HG03469 (cell line): ENCODE measurements at regions not wholly inside any gene's neighbourhood (a gene's known extent, or its start where the extent isn't known, plus 50 kb on each side); places are given as distances from the start of the nearest gene placed in this dataset.
"Not testable (repeated sequence)": the region's sequence is repeated elsewhere in the genome, so short reads cannot be mapped to it uniquely, and the experiment has no call there.

Source experiments
- ATAC-seq: cut with Tn5 transposase; IDR thresholded peaks from one replicate; pipeline ENCODE4 v1.9.1; 2021; ENCODE audit warnings: mild to moderate bottlenecking, moderate library complexity, moderate number of reproducible peaks; ENCODE audit not compliant: unreplicated experiment

DNA sequence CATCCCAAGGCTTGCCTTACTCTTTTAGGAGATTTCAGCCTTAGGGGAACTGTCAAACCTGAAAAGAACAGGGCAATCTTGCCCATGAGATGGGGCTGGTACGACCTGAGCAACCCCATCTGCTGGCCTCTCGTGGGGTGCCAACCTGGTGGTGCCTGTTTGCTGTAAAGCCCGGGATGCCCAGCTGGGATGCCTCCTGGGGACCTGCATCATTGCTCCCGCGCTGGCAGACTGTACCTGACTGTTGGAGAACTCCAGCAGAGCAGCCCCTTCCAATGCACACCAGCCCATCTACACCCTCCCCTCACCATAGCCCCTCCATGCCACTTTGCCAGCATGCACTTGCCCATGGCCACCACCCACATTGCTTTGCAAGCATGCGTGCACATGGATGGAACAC is 335.7 kb downstream of the RPS29 start:
- ATAC-seq: no peak

- no peak for ATAC-seq
Measured at GRCh38 chr14:49250109-49250508, 336.1 kb downstream of the RPS29 start.

- peak; percentile 38 for ATAC-seq
Measured at GRCh38 chr14:49249022-49249421, 337.2 kb downstream of the RPS29 start.

DNA sequence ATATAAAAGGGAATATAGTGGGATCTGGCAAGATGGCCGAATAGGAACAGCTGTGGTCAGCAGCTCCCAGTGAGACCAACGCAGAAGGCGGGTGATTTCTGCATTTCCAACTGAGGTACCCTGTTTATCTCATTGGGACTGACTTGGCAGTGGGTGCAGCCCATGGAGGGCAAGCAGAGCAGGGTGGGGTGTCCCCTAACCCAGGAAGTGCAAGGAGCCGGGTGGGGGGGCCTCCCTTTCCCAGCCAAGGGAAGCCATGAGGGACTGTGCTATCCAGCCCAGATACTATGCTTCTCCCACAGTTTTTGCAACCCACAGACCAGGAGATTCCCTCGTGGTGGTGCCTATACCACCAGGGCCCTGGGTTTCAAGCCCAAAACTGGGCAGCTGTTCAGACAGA is 342.4 kb downstream of the RPS29 start:
- ATAC-seq: not testable (repeated sequence)

DNA sequence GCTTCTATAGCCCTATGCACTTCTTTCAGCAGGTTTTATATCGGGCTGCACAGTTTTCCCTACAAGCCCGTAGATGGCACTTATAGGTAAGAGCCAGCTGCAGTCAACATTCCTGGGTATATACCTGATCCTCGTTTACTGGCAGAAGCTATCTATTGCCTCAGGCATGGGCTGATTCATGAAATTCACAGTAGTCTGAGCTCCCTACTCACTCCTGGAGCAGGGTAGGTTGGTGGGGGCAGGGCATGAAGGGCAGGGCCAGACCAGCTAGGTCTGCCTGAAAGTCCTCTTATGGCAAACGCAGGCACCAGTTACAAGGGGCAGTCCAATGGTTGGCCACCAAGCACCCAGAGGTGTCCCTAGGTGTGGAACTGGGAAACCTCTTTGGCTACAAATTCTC is 345.8 kb downstream of the RPS29 start:
- no peak for ATAC-seq

DNA sequence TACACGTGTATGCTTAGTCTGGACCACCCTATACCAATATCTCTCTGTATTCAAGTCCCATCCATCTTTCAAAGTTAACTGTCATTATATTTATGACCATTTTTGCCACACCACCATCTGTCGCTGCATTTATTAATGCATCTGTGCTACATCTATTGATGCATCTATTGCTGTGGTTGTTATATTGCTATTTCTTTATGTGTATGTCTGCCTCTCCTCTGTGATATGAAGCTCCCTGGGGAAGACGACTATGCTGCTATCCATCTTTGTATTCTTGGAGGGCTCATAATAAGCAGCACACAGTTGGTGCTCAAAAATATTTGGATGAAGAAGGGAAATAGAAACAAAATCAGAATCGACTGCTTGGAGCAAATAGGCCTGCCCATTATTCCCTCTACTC is 357.6 kb downstream of the RPS29 start:
- no peak for ATAC-seq

- no peak for ATAC-seq
Measured at GRCh38 chr14:49221316-49221715, 364.9 kb downstream of the RPS29 start.

GRCh38 chr14:49220492-49220891 is 365.7 kb downstream of the RPS29 start:
- ATAC-seq: no peak

DNA sequence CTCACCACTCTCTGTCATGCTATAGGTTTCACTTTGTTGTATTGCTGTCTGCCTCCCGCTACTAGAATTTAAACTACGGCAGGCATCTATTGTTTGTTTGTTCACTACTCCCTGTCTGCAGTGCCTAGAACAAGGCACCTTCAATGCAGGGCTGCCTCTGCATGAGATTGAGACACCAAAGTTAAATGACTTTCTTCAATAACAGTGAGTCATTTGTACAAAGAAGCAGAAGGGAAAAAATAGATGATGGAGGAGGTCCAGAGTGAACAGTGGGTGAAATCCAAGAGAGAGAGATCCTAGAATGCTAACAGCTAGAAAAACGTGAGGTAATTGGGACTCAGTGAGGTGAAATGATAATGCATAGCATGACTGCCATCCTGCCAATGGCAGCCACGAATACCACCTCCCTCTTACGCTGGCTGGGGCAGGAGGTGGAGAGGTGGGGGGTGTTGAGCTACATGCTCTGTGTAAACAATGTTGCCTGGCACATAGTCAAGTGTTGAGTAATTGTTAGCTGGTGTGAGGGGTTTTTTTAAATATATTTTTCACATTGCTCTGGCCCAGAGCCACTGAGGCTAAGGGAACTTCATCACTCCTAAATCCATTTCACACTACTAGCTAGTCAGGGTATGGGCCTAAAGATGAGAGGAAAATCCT is 367.6 kb downstream of the RPS29 start:
- ATAC-seq: no peak

- ATAC-seq: no peak
Measured at GRCh38 chr14:49212721-49213120, 373.5 kb downstream of the RPS29 start.

DNA sequence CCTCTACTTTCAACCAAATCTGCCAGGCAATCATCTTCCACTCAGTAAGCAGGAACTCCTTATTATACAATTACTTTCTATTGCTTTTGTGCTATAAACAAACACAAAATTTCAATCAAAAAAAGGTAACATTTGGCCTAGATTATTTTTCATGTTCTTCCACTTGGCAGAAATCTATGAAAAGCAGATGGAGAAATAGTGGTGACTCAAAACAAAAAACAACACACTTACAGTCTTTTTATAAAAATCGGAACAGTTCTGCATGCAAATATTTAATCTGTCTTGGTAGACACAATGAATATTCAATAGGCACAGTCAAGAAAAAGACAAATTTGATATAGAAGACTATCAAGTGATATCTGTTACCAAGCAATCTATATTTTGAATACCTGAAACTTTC is 376.8 kb downstream of the RPS29 start:
- ATAC-seq: no peak

- ATAC-seq: no peak
Measured at GRCh38 chr14:49206828-49207227, 379.4 kb downstream of the RPS29 start.

- no peak for ATAC-seq
Measured at GRCh38 chr14:49203676-49204075, 382.5 kb downstream of the RPS29 start.

DNA sequence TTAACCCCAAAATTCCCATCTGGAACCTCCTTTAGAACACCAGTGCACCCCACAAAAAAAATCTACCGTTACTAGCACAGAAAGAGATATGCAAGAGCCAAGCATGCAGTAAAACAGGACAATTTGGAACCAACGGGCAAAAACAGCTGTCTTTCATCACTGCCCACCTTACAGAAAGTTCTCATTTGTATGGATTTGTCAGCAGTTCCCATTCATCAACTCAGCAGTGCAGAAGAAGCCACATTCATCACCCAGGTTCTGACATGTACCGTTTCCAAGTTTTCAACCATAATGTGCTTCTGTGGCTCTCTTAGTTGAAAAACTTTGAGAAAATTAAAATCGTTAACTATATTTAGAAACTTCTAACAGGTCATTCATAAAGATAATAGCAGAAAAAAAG is 387.0 kb downstream of the RPS29 start:
- no peak for ATAC-seq

GRCh38 chr14:49196327-49196726 is 389.9 kb downstream of the RPS29 start:
- no peak for ATAC-seq

DNA sequence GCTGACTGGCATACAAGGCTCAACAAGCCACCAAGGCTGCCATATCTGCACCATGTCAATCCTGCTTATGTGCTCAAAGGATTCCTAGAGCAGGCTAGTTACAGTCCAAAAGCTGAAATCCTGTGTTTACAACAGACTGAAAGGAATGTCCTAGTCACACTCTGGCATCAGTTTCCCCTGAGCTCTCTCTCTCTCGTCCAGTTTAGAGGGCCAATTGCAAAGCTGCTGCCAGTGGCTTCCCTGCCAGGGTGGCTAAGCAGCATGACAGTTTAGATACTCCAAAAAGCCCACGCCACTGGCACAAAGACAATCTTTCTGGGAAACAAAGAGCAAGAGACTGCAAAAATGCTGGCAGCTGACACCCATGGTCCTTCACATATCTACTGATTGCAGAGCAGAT is 392.1 kb downstream of the RPS29 start:
- ATAC-seq: no peak

- ATAC-seq: peak; percentile 90
Measured at GRCh38 chr14:49193332-49194065, 392.7 kb downstream of the RPS29 start.

DNA sequence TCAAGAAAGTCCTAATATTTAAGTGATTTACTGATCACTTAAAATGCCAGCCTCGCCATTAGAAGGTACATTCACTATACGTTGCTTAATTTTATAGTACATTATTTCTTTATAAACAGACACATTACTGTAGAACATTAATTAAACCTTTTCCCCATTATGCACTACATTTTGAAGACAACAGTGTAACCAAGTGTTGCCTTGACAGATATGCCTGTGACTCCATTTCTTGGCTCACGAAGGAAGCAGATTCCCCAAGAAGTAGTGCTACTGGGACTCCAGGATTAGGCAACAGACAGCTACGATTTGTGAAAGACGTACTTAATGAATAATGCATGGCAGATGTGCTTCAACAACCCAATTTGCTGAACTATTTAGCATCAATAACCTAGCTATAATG is 394.8 kb downstream of the RPS29 start:
- no peak for ATAC-seq

DNA sequence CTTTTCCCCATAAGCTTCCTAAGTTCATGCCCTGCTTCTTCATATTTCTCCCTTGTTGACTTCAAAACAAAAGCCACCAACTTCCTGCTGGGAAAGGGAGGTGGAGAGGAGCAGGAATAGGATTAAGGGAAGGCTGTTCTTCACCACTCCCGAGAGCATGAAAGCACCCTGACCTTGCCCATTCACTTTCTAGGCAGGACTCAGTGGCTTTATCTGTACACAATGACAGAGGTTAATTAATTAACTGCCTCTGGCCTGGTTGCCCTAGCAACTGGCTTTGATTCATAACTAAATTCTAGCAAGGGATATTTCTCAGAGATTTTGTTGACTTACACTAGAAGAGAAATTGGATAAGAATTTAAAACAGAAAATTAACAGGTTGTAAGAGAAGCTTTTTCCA is 396.8 kb downstream of the RPS29 start:
- ATAC-seq: no peak

DNA sequence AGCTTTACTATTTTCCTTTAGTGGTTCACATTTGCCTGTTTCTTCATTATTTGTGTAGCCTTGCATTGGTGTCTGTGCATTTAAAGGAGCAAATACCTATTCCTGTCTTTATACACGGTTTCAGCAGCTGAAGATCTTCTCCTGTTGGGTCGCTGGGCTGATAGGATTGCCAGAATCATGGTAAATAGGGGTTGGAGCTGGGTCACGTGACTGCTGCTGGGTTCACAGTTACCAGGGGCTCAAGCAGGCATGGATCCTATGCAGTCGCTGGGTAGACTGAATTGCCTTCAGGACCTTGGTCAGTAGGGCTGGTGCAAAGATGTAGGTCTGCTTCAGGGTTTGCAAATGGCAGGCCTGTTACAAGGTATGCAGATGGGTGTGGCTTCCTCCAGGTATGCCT is 398.4 kb downstream of the RPS29 start:
- ATAC-seq: no peak

DNA sequence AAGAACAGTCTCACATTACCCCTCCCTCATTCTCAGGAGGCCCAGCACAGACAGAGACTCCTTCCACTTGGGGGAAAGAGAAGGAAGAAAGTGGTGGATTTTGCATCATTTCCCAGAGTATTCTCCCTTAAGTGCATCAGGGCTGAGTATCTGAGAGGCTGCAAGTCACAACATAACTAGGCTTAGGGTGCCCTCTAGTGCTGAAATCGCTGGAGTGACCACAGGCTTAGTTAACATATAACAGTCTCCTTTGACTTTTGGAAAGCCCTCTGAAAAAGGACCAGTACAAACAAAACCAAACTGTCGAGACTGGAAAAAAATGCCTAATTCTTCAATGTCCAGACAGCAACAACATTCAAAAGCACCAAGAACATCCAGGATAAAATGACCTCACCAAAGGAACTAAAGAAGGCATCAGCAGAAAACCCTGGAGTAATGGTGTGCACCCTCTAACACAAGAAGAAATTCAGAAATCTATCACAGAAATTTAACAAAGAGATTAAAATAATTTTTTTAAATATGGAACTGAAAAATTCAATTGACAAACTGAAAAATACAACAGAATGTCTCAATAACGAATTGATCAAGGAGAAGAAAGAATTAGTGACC is 412.3 kb downstream of the RPS29 start:
- ATAC-seq: peak; percentile 98

DNA sequence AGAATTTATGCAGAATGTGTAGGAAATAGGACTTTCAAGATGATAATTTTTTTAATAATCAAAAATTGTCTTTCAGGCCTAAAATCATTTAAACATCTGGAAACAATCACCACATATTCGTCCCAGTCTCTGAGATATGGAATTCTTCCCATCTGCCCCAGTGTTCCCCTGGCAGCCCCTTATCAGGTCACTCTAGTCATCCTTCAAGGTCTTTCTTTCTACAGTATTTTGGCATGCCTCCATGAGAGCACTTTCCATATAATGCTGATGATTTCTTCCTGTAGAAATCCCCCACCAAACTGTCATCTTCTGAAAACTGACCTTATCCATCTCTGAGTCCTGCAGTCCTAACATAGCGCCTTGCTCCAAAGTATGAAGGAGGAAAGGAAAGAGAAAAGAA is 422.1 kb downstream of the RPS29 start:
- no peak for ATAC-seq
